Sigmoid colon (tissue), 4 donors: ENCODE measurements at regions not wholly inside any gene's neighbourhood (a gene's known extent, or its start where the extent isn't known, plus 50 kb on each side); places are given as distances from the start of the nearest gene placed in this dataset.

Experiments used
- CTCF ChIP-seq, 4 experiments: fragments of 450-650 bp in 3 of 4; fragments of 200-600 bp in 1 of 4; IDR thresholded peaks; one replicate each; pipeline ENCODE4 v1.5.1; 2016 to 2019; ENCODE audit warnings: antibody characterized with exemption in 4 of 4, mild to moderate bottlenecking in 3 of 4, moderate library complexity in 2 of 4
- EP300 ChIP-seq, 4 donors: sonication (generic); formaldehyde crosslinking; IDR thresholded peaks; one replicate each; pipeline ENCODE4 v1.6.1; 2017; ENCODE audit warnings: antibody characterized with exemption in 4 of 4
- POLR2A ChIP-seq, 2 donors: fragments of 450-650 bp; IDR thresholded peaks; one replicate each; pipeline ENCODE4 v1.6.1; 2016; ENCODE audit warnings: antibody characterized with exemption in 2 of 2, mild to moderate bottlenecking in 2 of 2, moderate library complexity in 2 of 2
- POLR2AphosphoS5 ChIP-seq, 4 donors: sonication (generic); formaldehyde crosslinking; IDR thresholded peaks; one replicate each; pipeline ENCODE4 v1.6.1; 2017; ENCODE audit warnings: antibody characterized with exemption in 4 of 4

GRCh38 chr1:233549404-233549803 is 64.5 kb upstream of the KCNK1 start:
- TF ChIP-seq CTCF (IDR thresholded peaks at IDR 0.05) = no peak
- TF ChIP-seq POLR2A (IDR thresholded peaks at IDR 0.05) = no peak
- TF ChIP-seq EP300 (IDR thresholded peaks at IDR 0.05) = no peak
- TF ChIP-seq POLR2AphosphoS5 (IDR thresholded peaks at IDR 0.05) = no peak
